Activated CD4-positive, alpha-beta T cell treated with anti-CD3 and anti-CD28 coated beads, Interleukin-2, amount 10 ng/mL, durations not matched to agents 24 days and 14 days (primary cell): ENCODE measurements at regions not wholly inside any gene's neighbourhood (a gene's known extent, or its start where the extent isn't known, plus 50 kb on each side); places are given as distances from the start of the nearest gene placed in this dataset.

Source experiments
- DNase-seq: peaks from one replicate; pipeline ENCODE4 v3.0.0; 2022
- H3K27ac Mint-ChIP-seq: one replicate; pipeline ENCODE4 v1.8.0; 2022; ENCODE audit warnings: mild to moderate bottlenecking, mixed read lengths
- H3K27me3 Mint-ChIP-seq: one replicate; pipeline ENCODE4 v1.8.0; 2022; ENCODE audit warnings: mixed read lengths
- H3K36me3 Mint-ChIP-seq: one replicate; pipeline ENCODE4 v1.8.0; 2022; ENCODE audit warnings: low read depth, mild to moderate bottlenecking, mixed read lengths
- H3K4me1 Mint-ChIP-seq: one replicate; pipeline ENCODE4 v1.8.0; 2021; ENCODE audit warnings: mixed read lengths
- H3K4me3 Mint-ChIP-seq: one replicate; pipeline ENCODE4 v1.8.0; 2022; ENCODE audit warnings: mild to moderate bottlenecking, moderate library complexity, mixed read lengths
- H3K9me3 Mint-ChIP-seq: one replicate; pipeline ENCODE4 v1.8.0; 2021; ENCODE audit warnings: mixed read lengths
- intact Hi-C: fragments of 100-400 bp; cut with micrococcal nuclease; formaldehyde crosslinking; loops from one replicate; pipeline ENCODE4 v1.15.1; 2023

- H3K4me1 Mint-ChIP-seq: no peaks in the 10 kb centered on the region
- H3K36me3 Mint-ChIP-seq: no peaks in the 10 kb centered on the region
- H3K4me3 Mint-ChIP-seq: no peak overlapping the region
- no peaks in the 10 kb centered on the region for H3K9me3 Mint-ChIP-seq
- no peak overlapping the region for H3K27ac Mint-ChIP-seq
- peak; percentile 40 for DNase-seq
- peaks cover 14% of the 10 kb centered on the region for H3K27me3 Mint-ChIP-seq
- intact Hi-C loops: no loop called here
Measured at GRCh38 chr4:81375745-81376144, 96.0 kb downstream of the RASGEF1B start.

GRCh38 chr4:81369886-81370285 lies 101.8 kb downstream of the RASGEF1B start:
- H3K27ac Mint-ChIP-seq: no peak overlapping the region
- H3K9me3 Mint-ChIP-seq: no peaks in the 10 kb centered on the region
- DNase-seq: no peak
- H3K27me3 Mint-ChIP-seq: peaks cover 12% of the 10 kb centered on the region
- no peaks in the 10 kb centered on the region for H3K36me3 Mint-ChIP-seq
- no peaks in the 10 kb centered on the region for H3K4me1 Mint-ChIP-seq
- intact Hi-C loops: no loop called here
- no peak overlapping the region for H3K4me3 Mint-ChIP-seq

DNA sequence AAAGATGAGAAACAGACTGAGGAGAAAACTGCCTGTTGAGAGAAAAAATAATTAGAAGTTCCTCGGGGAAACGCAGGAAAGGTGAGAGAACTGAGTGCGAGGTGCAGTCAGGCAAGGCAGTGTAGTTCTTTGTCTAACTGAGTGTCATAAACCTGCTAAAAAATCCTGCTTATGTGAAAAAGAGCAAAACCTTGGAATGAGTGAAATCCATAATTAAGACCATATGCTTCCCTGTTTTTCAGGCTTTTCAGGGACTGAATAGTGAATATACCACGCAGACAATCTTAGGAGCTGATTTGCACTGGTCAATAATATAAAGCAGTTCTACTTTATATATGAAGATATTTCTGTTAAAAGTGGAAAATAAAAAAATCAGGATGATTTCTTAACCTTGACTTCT lies 104.9 kb downstream of the RASGEF1B start:
- intact Hi-C loops: no loop called here
- no peaks in the 10 kb centered on the region for H3K9me3 Mint-ChIP-seq
- H3K4me3 Mint-ChIP-seq: no peak overlapping the region
- H3K4me1 Mint-ChIP-seq: no peaks in the 10 kb centered on the region
- peak; percentile 12 for DNase-seq
- no peaks in the 10 kb centered on the region for H3K36me3 Mint-ChIP-seq
- peaks cover 8% of the 10 kb centered on the region for H3K27me3 Mint-ChIP-seq
- no peak overlapping the region for H3K27ac Mint-ChIP-seq

DNA sequence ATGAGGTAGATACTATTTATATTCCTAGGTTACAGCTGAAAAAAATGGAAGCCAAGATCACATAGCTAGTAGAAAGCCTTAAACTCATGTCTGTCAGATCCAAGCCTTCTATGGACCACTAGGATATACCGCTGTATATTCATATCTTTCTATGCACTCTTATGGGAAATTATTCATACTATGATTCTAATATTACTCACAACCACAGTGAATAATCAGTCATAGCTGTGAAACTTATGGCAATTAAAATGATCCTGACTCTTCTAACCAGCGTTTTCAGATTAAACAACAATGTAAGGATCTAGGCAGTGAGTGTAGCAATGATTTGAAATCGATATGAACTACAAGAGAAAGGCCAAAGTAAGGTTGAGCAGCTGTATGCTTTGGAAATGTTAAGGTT lies 111.0 kb downstream of the RASGEF1B start:
- no peak for DNase-seq
- H3K36me3 Mint-ChIP-seq: no peaks in the 10 kb centered on the region
- no peaks in the 10 kb centered on the region for H3K9me3 Mint-ChIP-seq
- H3K27me3 Mint-ChIP-seq: peaks cover 4% of the 10 kb centered on the region
- intact Hi-C loops: no loop called here
- no peak overlapping the region for H3K27ac Mint-ChIP-seq
- H3K4me3 Mint-ChIP-seq: no peak overlapping the region
- no peaks in the 10 kb centered on the region for H3K4me1 Mint-ChIP-seq

- no peak for DNase-seq
- intact Hi-C loops: no loop called here
Measured at GRCh38 chr4:81359207-81359606, 112.5 kb downstream of the RASGEF1B start.

DNA sequence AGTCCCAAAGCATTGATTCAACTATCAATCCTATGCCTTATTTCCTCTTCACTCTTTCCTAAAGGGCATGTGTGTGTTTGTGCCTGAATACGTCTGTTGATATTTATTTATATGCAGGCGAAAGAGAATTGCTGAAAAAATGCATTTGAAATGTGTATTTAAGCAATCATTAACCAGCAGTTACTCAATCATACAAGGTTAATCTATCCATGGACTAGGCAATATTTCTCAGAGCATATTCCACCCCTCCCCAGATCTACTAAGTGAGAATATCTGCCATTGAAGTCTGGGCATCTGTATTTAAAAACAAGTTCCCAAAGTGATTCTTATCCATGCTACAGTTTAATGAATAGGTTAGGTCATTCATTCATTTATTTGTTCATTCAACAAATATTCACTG lies 113.6 kb downstream of the RASGEF1B start:
- DNase-seq: no peak
- peaks cover 5% of the 10 kb centered on the region for H3K27me3 Mint-ChIP-seq
- no peaks in the 10 kb centered on the region for H3K36me3 Mint-ChIP-seq
- intact Hi-C loops: no loop called here
- no peak overlapping the region for H3K4me3 Mint-ChIP-seq
- H3K4me1 Mint-ChIP-seq: no peaks in the 10 kb centered on the region
- no peak overlapping the region for H3K27ac Mint-ChIP-seq
- no peaks in the 10 kb centered on the region for H3K9me3 Mint-ChIP-seq

More at GRCh38 chr4:81359207-81359606, 112.5 kb downstream of the RASGEF1B start:
- Mint-ChIP-seq H3K4me1 (no peaks in the 10 kb centered on the region), H3K27me3 (peaks cover 4% of the 10 kb centered on the region), H3K9me3 (no peaks in the 10 kb centered on the region), H3K4me3 (no peak overlapping the region), H3K27ac (no peak overlapping the region), H3K36me3 (no peaks in the 10 kb centered on the region)

DNA sequence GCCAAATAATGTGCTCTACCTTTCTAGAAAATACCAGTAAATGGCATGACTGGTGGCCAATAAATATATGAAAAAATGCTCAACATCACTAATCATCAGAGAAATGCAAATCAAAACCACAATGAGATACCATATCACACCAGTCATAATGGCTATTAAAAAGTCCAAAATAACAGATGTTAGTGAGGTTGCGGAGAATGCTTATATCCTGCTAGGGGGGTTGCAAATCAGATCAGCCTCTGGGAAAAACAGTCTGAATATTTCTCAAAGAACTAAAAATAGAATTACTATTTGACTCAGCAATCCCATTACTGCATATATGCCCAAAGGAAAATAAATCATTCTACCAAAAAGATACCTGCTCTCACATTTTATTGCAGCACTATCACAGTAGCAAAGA lies 115.1 kb downstream of the RASGEF1B start:
- no peak for DNase-seq
- Mint-ChIP-seq H3K27me3 (peaks cover 5% of the 10 kb centered on the region), H3K27ac (no peak overlapping the region), H3K36me3 (no peaks in the 10 kb centered on the region), H3K9me3 (no peaks in the 10 kb centered on the region), H3K4me1 (no peaks in the 10 kb centered on the region), H3K4me3 (no peak overlapping the region)
- intact Hi-C loops: no loop called here

- Mint-ChIP-seq H3K27ac (no peak overlapping the region), H3K4me3 (no peak overlapping the region), H3K27me3 (peaks cover 5% of the 10 kb centered on the region), H3K4me1 (no peaks in the 10 kb centered on the region), H3K9me3 (no peaks in the 10 kb centered on the region), H3K36me3 (no peaks in the 10 kb centered on the region)
- DNase-seq: no peak
- intact Hi-C loops: no loop called here
Measured at GRCh38 chr4:81355136-81355535, 116.6 kb downstream of the RASGEF1B start.

DNA sequence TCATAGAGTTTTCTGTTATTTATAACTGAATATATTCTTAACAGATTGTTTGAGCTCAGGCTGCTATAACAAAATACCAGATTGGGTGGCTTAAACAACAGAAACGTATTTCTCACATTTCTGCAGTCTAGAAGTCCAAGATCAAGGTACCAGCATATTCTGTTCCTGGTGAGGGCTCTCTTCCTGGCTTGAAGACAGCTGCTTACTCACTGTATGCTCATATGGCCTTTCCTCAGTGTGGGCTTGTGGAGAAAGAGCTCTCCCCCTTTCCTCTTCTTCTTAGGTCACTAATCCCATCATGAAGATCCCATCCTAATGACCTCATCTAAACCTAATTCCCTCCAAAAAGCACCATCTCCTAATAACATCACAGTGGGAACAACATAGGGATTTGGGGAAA lies 117.8 kb downstream of the RASGEF1B start:
- no peaks in the 10 kb centered on the region for H3K36me3 Mint-ChIP-seq
- intact Hi-C loops: loop anchor here (5.0 kb wide), 1 partner anchor 992 kb away; no protein-coding TSS in a partner anchor
- no peak for DNase-seq
- no peaks in the 10 kb centered on the region for H3K9me3 Mint-ChIP-seq
- H3K4me3 Mint-ChIP-seq: no peak overlapping the region
- peaks cover 5% of the 10 kb centered on the region for H3K27me3 Mint-ChIP-seq
- H3K27ac Mint-ChIP-seq: no peak overlapping the region
- H3K4me1 Mint-ChIP-seq: no peaks in the 10 kb centered on the region

- Mint-ChIP-seq H3K27me3 (peaks cover 5% of the 10 kb centered on the region), H3K36me3 (no peaks in the 10 kb centered on the region), H3K9me3 (no peaks in the 10 kb centered on the region), H3K4me3 (no peak overlapping the region), H3K4me1 (no peaks in the 10 kb centered on the region), H3K27ac (no peak overlapping the region)
- DNase-seq: no peak
- intact Hi-C loops: loop anchor here (5.0 kb wide), 1 partner anchor 990 kb away; no protein-coding TSS in a partner anchor
Measured at GRCh38 chr4:81352446-81352835, 119.3 kb downstream of the RASGEF1B start.

DNA sequence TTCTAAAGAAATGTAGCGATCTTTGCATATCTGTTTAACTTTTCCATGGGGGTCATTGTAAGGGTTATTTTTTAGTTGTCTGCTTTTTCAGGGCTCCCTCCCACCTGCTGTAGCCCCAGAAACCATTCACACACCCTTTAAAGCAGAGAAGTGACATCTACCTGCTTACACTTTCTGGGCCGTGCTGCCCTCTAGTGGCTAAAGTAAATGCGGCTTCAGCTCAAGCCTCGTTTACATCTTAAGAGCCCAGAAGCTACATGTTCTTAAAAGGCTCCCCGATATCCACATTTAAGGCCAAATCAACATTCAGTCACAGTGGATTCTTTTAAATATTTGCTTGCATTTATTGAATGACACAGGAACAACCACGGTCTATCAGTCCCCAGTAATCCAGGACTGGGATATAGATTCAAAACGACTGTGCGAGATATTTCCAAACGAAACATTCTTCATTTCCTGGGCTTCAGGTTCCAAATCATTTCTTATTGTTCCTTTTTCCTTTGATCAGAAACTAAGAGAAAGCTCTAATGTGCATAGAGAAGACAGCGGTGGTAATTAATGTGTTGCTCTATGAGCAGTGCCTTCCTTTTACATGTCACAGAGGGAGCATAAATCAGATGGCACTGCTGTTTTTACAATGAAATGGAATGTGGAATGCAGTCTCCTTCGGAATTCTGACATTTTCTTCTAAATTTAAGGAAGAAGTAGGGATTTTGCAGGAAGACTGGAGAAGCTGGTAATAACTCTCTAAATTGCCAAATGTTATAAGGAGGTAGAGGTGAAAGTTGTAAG lies 119.9 kb downstream of the RASGEF1B start:
- no peaks in the 10 kb centered on the region for H3K4me1 Mint-ChIP-seq
- peak; percentile 86 for DNase-seq
- intact Hi-C loops: loop anchor here (1.0 to 5.0 kb wide), 2 partner anchors 283 to 990 kb away; no protein-coding TSS in a partner anchor
- H3K9me3 Mint-ChIP-seq: no peaks in the 10 kb centered on the region
- H3K4me3 Mint-ChIP-seq: no peak overlapping the region
- no peaks in the 10 kb centered on the region for H3K36me3 Mint-ChIP-seq
- peaks cover 5% of the 10 kb centered on the region for H3K27me3 Mint-ChIP-seq
- no peak overlapping the region for H3K27ac Mint-ChIP-seq

- intact Hi-C loops: loop anchor here (5.0 kb wide), 1 partner anchor 988 kb away; no protein-coding TSS in a partner anchor
- Mint-ChIP-seq H3K9me3 (no peaks in the 10 kb centered on the region), H3K27ac (no peak overlapping the region), H3K4me3 (no peak overlapping the region), H3K27me3 (peaks cover 5% of the 10 kb centered on the region), H3K4me1 (no peaks in the 10 kb centered on the region), H3K36me3 (no peaks in the 10 kb centered on the region)
- no peak for DNase-seq
Measured at GRCh38 chr4:81350040-81350439, 121.7 kb downstream of the RASGEF1B start.

GRCh38 chr4:81348778-81349094 lies 123.0 kb downstream of the RASGEF1B start:
- H3K4me3 Mint-ChIP-seq: no peak overlapping the region
- H3K9me3 Mint-ChIP-seq: no peaks in the 10 kb centered on the region
- no peak for DNase-seq
- intact Hi-C loops: no loop called here
- H3K36me3 Mint-ChIP-seq: no peaks in the 10 kb centered on the region
- peaks cover 5% of the 10 kb centered on the region for H3K27me3 Mint-ChIP-seq
- H3K4me1 Mint-ChIP-seq: no peaks in the 10 kb centered on the region
- no peak overlapping the region for H3K27ac Mint-ChIP-seq

DNA sequence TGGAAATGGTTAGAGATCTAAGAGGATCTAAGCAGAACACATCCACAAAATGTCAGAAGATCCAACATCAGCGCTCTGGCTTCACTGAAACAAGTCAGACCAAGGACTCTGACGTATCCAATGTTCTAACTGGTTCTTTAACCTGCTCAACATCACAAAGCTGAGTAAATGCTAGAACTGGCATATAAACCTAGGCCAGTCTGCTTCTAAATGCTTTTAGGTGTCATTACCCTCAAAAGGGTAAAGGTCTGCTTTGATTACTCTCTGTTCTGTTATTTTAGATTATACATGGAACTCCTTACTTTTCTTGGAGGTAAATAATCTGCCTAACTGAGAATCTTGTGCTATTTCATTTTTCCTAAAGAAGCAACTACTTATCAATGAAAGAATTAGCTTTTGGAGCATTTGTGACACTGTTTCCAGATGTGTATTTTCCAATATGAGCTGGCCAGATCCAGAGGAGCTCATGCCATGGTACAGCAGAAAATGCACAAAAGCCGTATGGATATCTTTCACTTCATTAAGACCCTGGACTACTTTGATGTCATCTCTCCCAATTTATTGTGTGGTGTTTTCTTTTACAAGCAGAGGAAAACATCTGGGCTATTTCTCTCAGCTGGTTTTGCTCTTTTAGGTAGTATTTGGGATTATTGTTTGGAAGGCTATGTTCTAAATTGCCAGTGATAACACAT lies 123.5 kb downstream of the RASGEF1B start:
- intact Hi-C loops: no loop called here
- Mint-ChIP-seq H3K4me1 (no peaks in the 10 kb centered on the region), H3K4me3 (no peak overlapping the region), H3K9me3 (no peaks in the 10 kb centered on the region), H3K27me3 (peaks cover 3% of the 10 kb centered on the region), H3K27ac (no peak overlapping the region), H3K36me3 (no peaks in the 10 kb centered on the region)
- DNase-seq: no peak
